ENCODE measurements at regions not wholly inside any gene's neighbourhood (a gene's known extent, or its start where the extent isn't known, plus 50 kb on each side); places are given as distances from the start of the nearest gene placed in this dataset.

DNA sequence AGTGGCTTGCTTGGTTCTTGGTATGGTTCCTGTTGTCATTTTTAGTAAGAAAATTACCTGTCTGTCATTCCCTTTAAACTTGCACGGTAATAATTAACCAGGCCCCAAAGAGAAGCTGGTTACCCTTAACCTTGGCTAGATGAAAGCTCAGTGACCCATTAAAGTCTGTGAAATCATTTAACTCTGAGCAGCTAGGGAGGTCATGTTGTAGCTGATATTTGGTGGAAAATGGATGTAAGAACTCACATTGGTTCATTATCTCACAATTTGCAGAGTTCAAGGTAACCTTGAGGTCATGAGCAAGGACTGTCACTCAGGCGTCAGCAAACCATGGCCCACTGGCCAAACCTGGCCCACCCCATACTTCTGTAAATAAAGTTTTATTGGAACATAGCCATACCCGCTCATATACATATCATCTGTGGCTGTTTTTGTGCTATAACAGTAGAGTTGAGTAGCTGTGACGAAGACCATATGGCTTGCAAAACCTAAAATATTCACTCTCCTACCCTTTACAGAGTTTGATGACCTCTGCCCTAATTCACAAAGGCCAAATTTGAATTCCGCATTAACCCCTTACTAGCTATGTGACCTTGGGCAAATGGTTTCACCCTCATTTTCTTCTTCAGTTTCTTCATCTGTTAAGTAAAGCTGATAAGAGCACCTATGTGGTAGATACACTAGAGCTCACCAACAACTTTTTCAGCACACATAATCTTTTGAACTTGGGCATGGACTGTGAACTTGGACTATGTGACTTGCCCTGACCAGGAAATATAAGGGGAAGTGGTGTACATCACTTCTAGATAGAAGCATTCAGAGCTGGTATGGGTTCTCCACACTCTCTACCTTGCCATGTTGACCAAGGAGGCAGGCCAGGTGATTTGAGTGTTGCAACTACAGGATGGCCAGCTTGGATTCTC lies 61.5 kb upstream of the CPEB4 start:
- DNase-seq (ENCODE audit: extremely low spot score, unreplicated experiment): no peak
- Mint-ChIP-seq H3K4me3 (no peak overlapping the region), H3K36me3 (peaks cover 7% of the 10 kb centered on the region), H3K9me3 (peaks cover 6% of the 10 kb centered on the region), H3K27me3 (peaks cover 3% of the 10 kb centered on the region), H3K4me1 (ENCODE audit: unreplicated experiment) (peaks cover 33% of the 10 kb centered on the region), H3K27ac (peak overlapping the region; percentile 14)
- TF ChIP-seq CTCF (conservative IDR thresholded peaks at IDR 0.05): no peak

- peaks cover 6% of the 10 kb centered on the region for H3K9me3 Mint-ChIP-seq
- H3K4me1 Mint-ChIP-seq (ENCODE audit: unreplicated experiment): peaks cover 31% of the 10 kb centered on the region
- no peak overlapping the region for H3K4me3 Mint-ChIP-seq
- peak overlapping the region; percentile 30 for H3K27ac Mint-ChIP-seq
- DNase-seq (ENCODE audit: extremely low spot score, unreplicated experiment): no peak
- no peak for TF ChIP-seq CTCF (conservative IDR thresholded peaks at IDR 0.05)
- H3K27me3 Mint-ChIP-seq: peaks cover 3% of the 10 kb centered on the region
- peaks cover 7% of the 10 kb centered on the region for H3K36me3 Mint-ChIP-seq
These were observed 59.2 kb upstream of the CPEB4 start for GRCh38 chr5:173828952-173829351.

- peaks cover 30% of the 10 kb centered on the region for H3K4me1 Mint-ChIP-seq (ENCODE audit: unreplicated experiment)
- H3K9me3 Mint-ChIP-seq: peaks cover 6% of the 10 kb centered on the region
- H3K27ac Mint-ChIP-seq: peak overlapping the region; percentile 30
- DNase-seq (ENCODE audit: extremely low spot score, unreplicated experiment): no peak
- H3K4me3 Mint-ChIP-seq: no peak overlapping the region
- H3K36me3 Mint-ChIP-seq: peaks cover 7% of the 10 kb centered on the region
- peaks cover 3% of the 10 kb centered on the region for H3K27me3 Mint-ChIP-seq
- TF ChIP-seq CTCF (conservative IDR thresholded peaks at IDR 0.05): no peak
These were observed 58.3 kb upstream of the CPEB4 start for GRCh38 chr5:173829826-173830225.

DNA sequence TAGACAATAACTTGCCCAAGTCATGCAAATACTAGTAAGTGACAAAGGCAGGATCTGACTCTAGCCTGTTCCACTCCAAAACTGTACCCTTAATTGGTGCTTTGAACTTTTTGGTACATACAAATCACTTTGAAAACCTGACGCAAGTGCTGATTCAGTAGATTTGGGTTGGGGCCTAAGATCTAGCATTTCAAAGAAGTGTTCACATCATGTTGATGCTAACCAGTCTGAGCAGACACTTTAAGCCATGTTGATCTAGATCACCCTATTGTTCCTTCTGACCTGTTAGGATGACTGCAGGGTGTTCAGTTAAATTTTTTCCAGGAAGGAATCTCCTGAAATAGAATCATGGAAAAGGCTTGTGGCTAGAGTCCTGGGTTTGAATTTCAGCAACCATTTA lies 57.7 kb upstream of the CPEB4 start:
- DNase-seq (ENCODE audit: extremely low spot score, unreplicated experiment): no peak
- peaks cover 6% of the 10 kb centered on the region for H3K9me3 Mint-ChIP-seq
- TF ChIP-seq CTCF (conservative IDR thresholded peaks at IDR 0.05): no peak
- peaks cover 7% of the 10 kb centered on the region for H3K36me3 Mint-ChIP-seq
- H3K27ac Mint-ChIP-seq: no peak overlapping the region
- H3K4me1 Mint-ChIP-seq (ENCODE audit: unreplicated experiment): peaks cover 29% of the 10 kb centered on the region
- no peak overlapping the region for H3K4me3 Mint-ChIP-seq
- peaks cover 3% of the 10 kb centered on the region for H3K27me3 Mint-ChIP-seq

GRCh38 chr5:173831196-173831914 lies 56.8 kb upstream of the CPEB4 start:
- Mint-ChIP-seq H3K27ac (no peak overlapping the region), H3K4me1 (ENCODE audit: unreplicated experiment) (peaks cover 35% of the 10 kb centered on the region), H3K4me3 (no peak overlapping the region), H3K36me3 (peaks cover 7% of the 10 kb centered on the region), H3K27me3 (peaks cover 3% of the 10 kb centered on the region), H3K9me3 (peaks cover 6% of the 10 kb centered on the region)
- TF ChIP-seq CTCF (conservative IDR thresholded peaks at IDR 0.05): no peak
- no peak for DNase-seq (ENCODE audit: extremely low spot score, unreplicated experiment)
